Naive thymus-derived CD4-positive, alpha-beta T cell (primary cell): ENCODE measurements at regions not wholly inside any gene's neighbourhood (a gene's known extent, or its start where the extent isn't known, plus 50 kb on each side); places are given as distances from the start of the nearest gene placed in this dataset.

ENCODE experiments used
- ATAC-seq: fragments of 150-1000 bp; cut with Tn5 transposase; 2 replicates; pipeline ENCODE4 v1.10.0; 2021; ENCODE audit warnings: mild to moderate bottlenecking, moderate library complexity
- CTCF ChIA-PET: fragments of 350-600 bp; sonication (Branson Sonifier 250); formaldehyde crosslinking; loops from one replicate; lab custom pipeline; 2021; ENCODE audit warnings: antibody characterized with exemption; lab: Charles Lee
- POLR2A ChIA-PET: fragments of 350-600 bp; sonication (Branson Sonifier 250); formaldehyde crosslinking; loops from one replicate; lab custom pipeline; 2021; ENCODE audit warnings: antibody characterized with exemption, inconsistent platforms; lab: Charles Lee
- DNase-seq, 9 donors: peaks; one replicate each; pipeline versions ENCODE4 v3.0.0 to v3.0.0-alpha.2; 2020 to 2022; ENCODE audit warnings: mixed read lengths in 1 of 9
- H3K27ac ChIP-seq: one replicate; pipeline ENCODE4 v1.7.0; 2013; ENCODE audit warnings: mild to moderate bottlenecking, low read depth, low read length, moderate library complexity
- H3K27me3 ChIP-seq, 2 donors: one replicate each; pipeline ENCODE4 v1.7.0; 2013; ENCODE audit warnings: low read length in 2 of 2, mild to moderate bottlenecking in 2 of 2, moderate library complexity in 2 of 2; ENCODE audit not compliant: control insufficient read depth in 2 of 2, insufficient read depth in 2 of 2
- H3K36me3 ChIP-seq, 3 experiments: 1 replicate in 2 of 3; 2 replicates in 1 of 3; pipeline ENCODE4 v1.7.0; 2013; ENCODE audit warnings: low read length in 3 of 3, mild to moderate bottlenecking in 3 of 3, moderate library complexity in 1 of 3; ENCODE audit not compliant: insufficient read depth in 3 of 3, control insufficient read depth in 2 of 3
- H3K4me1 ChIP-seq, 2 donors: one replicate each; pipeline ENCODE4 v1.7.0; 2013; ENCODE audit warnings: low read length in 2 of 2, mild to moderate bottlenecking in 2 of 2, moderate library complexity in 1 of 2; ENCODE audit not compliant: control insufficient read depth in 2 of 2, insufficient read depth in 2 of 2
- H3K4me3 ChIP-seq: 2 replicates; pipeline ENCODE4 v1.7.0; 2013; ENCODE audit warnings: mild to moderate bottlenecking, low read length
- H3K9me3 ChIP-seq, 3 experiments: 1 replicate in 2 of 3; 2 replicates in 1 of 3; pipeline ENCODE4 v1.7.0; 2013; ENCODE audit warnings: low read length in 3 of 3; ENCODE audit not compliant: control insufficient read depth in 2 of 3
- H3K27ac Mint-ChIP-seq, 9 donors: one replicate each; pipeline ENCODE4 v1.8.0; 2020 to 2022; ENCODE audit warnings: mixed read lengths in 9 of 9, mild to moderate bottlenecking in 8 of 9, moderate library complexity in 5 of 9, inconsistent platforms in 2 of 9
- H3K27me3 Mint-ChIP-seq, 5 donors: one replicate each; pipeline ENCODE4 v1.8.0; 2021 to 2022; ENCODE audit warnings: mixed read lengths in 5 of 5, mild to moderate bottlenecking in 1 of 5
- H3K36me3 Mint-ChIP-seq, 5 donors: one replicate each; pipeline ENCODE4 v1.8.0; 2020 to 2022; ENCODE audit warnings: mixed read lengths in 5 of 5, mild to moderate bottlenecking in 3 of 5, inconsistent platforms in 1 of 5
- H3K4me1 Mint-ChIP-seq, 7 donors: one replicate each; pipeline ENCODE4 v1.8.0; 2020 to 2022; ENCODE audit warnings: mixed read lengths in 7 of 7, mild to moderate bottlenecking in 3 of 7, inconsistent platforms in 1 of 7
- H3K4me3 Mint-ChIP-seq, 10 donors: one replicate each; pipeline ENCODE4 v1.8.0; 2020 to 2022; ENCODE audit warnings: mild to moderate bottlenecking in 10 of 10, mixed read lengths in 10 of 10, moderate library complexity in 6 of 10, inconsistent platforms in 2 of 10
- H3K9me3 Mint-ChIP-seq, 11 donors: one replicate each; pipeline ENCODE4 v1.8.0; 2020 to 2022; ENCODE audit warnings: mixed read lengths in 11 of 11, mild to moderate bottlenecking in 4 of 11, inconsistent platforms in 1 of 11, moderate library complexity in 1 of 11
- intact Hi-C, 2 donors: fragments of 100-400 bp; cut with micrococcal nuclease; formaldehyde crosslinking; loops; one replicate each; pipeline ENCODE4 v1.15.1; 2023

DNA sequence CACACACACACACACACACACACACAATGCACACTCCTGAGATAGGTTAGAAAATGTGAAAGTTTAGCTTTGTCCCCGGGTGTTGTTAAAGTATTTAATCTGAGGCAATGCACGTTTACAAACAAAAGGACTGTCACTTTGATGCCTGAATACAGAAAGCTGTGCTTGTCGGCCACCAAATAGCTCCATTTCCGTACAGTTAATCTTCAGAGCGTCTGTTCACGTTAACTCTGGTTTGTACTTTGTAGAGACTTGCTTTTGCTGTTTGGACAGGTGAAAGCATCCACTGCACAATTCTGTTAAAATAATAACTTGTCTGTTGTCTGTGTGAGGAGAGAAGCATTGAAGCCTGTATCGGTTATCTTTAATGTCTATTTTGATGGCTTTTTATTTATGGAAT, 267.8 kb downstream of the FGF9 start:
- ATAC-seq (no peak), DNase-seq (no peak)
- no peak overlapping the region for H3K4me3 ChIP-seq
- H3K36me3 ChIP-seq = no peaks in the 10 kb centered on the region
- no peaks in the 10 kb centered on the region for H3K9me3 ChIP-seq
- ChIA-PET POLR2A (no interaction called here), CTCF (no interaction called here)
- H3K27ac Mint-ChIP-seq = no peak overlapping the region
- intact Hi-C loops = no loop called here
- H3K36me3 Mint-ChIP-seq = peaks cover 0 to 6% (median 0%) of the 10 kb centered on the region in 5 donors
- H3K27me3 ChIP-seq = no peaks in the 10 kb centered on the region
- no peaks in the 10 kb centered on the region for H3K4me1 ChIP-seq
- H3K9me3 Mint-ChIP-seq = peaks cover 0 to 12% (median 4%) of the 10 kb centered on the region in 11 donors
- H3K27me3 Mint-ChIP-seq = peaks cover 0 to 5% (median 0%) of the 10 kb centered on the region in 5 donors
- no peak overlapping the region for H3K27ac ChIP-seq
- H3K4me3 Mint-ChIP-seq = no peak overlapping the region
- no peaks in the 10 kb centered on the region for H3K4me1 Mint-ChIP-seq

DNA sequence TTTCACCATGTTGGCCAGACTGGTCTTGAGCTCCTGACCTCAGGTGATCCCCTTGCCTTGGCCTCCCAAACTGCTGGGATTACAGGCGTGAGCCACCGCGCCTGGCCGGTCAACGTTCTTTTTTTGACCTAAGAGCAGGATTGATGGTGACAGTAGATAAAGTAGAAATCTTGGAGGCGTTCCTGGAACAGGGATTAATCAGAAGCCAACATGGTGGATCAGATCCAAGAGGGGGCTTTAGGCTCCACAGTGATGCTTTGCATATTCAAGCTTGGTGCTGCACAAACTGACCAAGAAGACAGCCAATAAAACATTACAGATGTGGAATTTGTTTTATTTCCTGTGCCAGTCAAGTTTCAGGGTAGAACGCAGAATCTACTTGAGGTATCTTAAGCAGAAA, 271.2 kb downstream of the FGF9 start:
- H3K9me3 ChIP-seq = peaks cover 0 to 21% (median 4%) of the 10 kb centered on the region in 3 experiments
- ChIA-PET POLR2A (no interaction called here), CTCF (no interaction called here)
- Mint-ChIP-seq H3K27me3 (peaks cover 0 to 5% (median 0%) of the 10 kb centered on the region in 5 donors), H3K4me1 (no peaks in the 10 kb centered on the region), H3K4me3 (no peak overlapping the region), H3K36me3 (peaks cover 3 to 9% (median 6%) of the 10 kb centered on the region in 5 donors), H3K27ac (no peak overlapping the region), H3K9me3 (peaks cover 5 to 44% (median 14%) of the 10 kb centered on the region in 11 donors)
- intact Hi-C loops = no loop called here
- DNase-seq = no peak
- no peaks in the 10 kb centered on the region for H3K27me3 ChIP-seq
- ATAC-seq = no peak
- H3K4me1 ChIP-seq = no peaks in the 10 kb centered on the region
- H3K4me3 ChIP-seq = no peak overlapping the region
- H3K27ac ChIP-seq = no peak overlapping the region
- no peaks in the 10 kb centered on the region for H3K36me3 ChIP-seq

DNA sequence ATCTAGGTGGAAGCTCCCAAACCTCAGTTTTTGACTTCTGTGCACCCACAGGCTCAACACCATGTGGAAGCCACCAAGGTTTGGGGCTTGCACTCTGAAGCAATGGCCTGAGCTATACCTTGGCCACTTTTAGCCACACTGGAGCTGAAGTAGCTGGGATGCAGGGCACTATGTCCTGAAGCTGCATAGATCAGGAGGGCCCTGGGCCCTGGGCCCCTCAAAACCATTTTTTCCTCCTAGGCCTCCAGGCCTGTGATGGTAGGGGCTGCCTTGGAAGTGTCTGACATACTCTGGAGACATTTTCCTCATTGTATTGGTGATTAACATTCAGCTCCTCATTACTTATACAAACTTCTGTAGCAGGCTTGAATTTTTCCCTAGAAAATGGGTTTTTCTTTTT, 273.7 kb downstream of the FGF9 start:
- no peak for DNase-seq
- POLR2A ChIA-PET = no interaction called here
- Mint-ChIP-seq H3K27ac (no peak overlapping the region), H3K9me3 (peaks cover 5 to 44% (median 14%) of the 10 kb centered on the region in 11 donors), H3K36me3 (peaks cover 3 to 9% (median 6%) of the 10 kb centered on the region in 5 donors), H3K4me1 (peaks cover 0 to 6% (median 0%) of the 10 kb centered on the region in 7 donors), H3K4me3 (no peak overlapping the region), H3K27me3 (no peaks in the 10 kb centered on the region)
- Histone ChIP-seq H3K27ac (no peak overlapping the region), H3K4me3 (no peak overlapping the region), H3K4me1 (no peaks in the 10 kb centered on the region), H3K9me3 (peaks cover 0 to 21% (median 4%) of the 10 kb centered on the region in 3 experiments), H3K27me3 (no peaks in the 10 kb centered on the region), H3K36me3 (no peaks in the 10 kb centered on the region)
- CTCF ChIA-PET = no interaction called here
- intact Hi-C loops = no loop called here
- no peak for ATAC-seq

DNA sequence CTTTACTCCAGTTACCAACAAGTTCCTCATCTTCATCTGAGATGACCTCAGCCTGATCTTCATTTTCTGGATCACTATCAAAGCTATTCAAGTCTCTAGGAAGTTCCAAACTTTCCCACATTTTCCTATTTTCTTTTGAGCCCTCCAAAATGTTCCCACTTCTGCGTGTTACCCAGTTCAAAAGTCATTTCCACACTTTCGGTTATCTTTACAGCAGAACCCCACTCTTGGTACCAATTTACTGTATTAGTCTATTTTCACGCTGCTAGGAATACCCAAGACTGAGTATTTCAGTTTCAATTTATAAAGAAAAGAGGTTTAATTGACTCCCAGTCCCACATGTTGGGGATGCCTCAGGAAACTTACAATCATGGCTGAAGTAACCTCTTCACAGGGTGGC, 274.3 kb downstream of the FGF9 start:
- H3K4me1 Mint-ChIP-seq = peaks cover 0 to 6% (median 0%) of the 10 kb centered on the region in 7 donors
- no peaks in the 10 kb centered on the region for H3K4me1 ChIP-seq
- H3K27ac ChIP-seq = no peak overlapping the region
- H3K27me3 ChIP-seq = no peaks in the 10 kb centered on the region
- peaks cover 5 to 44% (median 14%) of the 10 kb centered on the region in 11 donors for H3K9me3 Mint-ChIP-seq
- H3K27ac Mint-ChIP-seq = no peak overlapping the region
- no peak for DNase-seq
- H3K4me3 Mint-ChIP-seq = no peak overlapping the region
- intact Hi-C loops = no loop called here
- no peaks in the 10 kb centered on the region for H3K36me3 ChIP-seq
- no peak for ATAC-seq
- CTCF ChIA-PET = no interaction called here
- POLR2A ChIA-PET = no interaction called here
- H3K4me3 ChIP-seq = no peak overlapping the region
- peaks cover 3 to 9% (median 6%) of the 10 kb centered on the region in 5 donors for H3K36me3 Mint-ChIP-seq
- no peaks in the 10 kb centered on the region for H3K27me3 Mint-ChIP-seq
- H3K9me3 ChIP-seq = peaks cover 0 to 21% (median 4%) of the 10 kb centered on the region in 3 experiments

DNA sequence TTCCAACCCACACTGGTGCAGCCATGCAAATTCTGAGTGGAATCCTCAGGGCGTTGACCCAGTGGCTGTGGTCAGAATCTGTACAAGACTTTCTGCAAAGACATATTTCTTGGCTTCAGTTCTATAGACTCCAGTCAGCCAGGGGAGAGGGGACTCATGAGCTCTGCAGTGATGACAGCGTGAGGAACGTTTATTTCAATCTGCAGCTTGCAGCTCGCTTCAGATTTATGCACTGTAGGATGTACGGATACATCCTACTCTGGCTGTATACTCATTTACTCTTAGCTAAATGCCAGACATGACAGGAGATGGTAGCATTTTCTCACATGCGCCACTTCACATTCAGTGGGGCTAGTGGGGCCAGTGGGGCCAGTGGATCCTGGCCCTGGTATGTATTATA, 276.1 kb downstream of the FGF9 start:
- H3K4me3 ChIP-seq = no peak overlapping the region
- CTCF ChIA-PET = no interaction called here
- intact Hi-C loops = no loop called here
- peaks cover 3 to 9% (median 6%) of the 10 kb centered on the region in 5 donors for H3K36me3 Mint-ChIP-seq
- DNase-seq (no peak), ATAC-seq (no peak)
- H3K27ac Mint-ChIP-seq = no peak overlapping the region
- H3K4me1 ChIP-seq = no peaks in the 10 kb centered on the region
- H3K4me3 Mint-ChIP-seq = no peak overlapping the region
- no peaks in the 10 kb centered on the region for H3K27me3 Mint-ChIP-seq
- H3K36me3 ChIP-seq = no peaks in the 10 kb centered on the region
- peaks cover 0 to 21% (median 4%) of the 10 kb centered on the region in 3 experiments for H3K9me3 ChIP-seq
- H3K4me1 Mint-ChIP-seq = peaks cover 0 to 6% (median 0%) of the 10 kb centered on the region in 7 donors
- peaks cover 5 to 44% (median 14%) of the 10 kb centered on the region in 11 donors for H3K9me3 Mint-ChIP-seq
- H3K27me3 ChIP-seq = no peaks in the 10 kb centered on the region
- POLR2A ChIA-PET = no interaction called here
- no peak overlapping the region for H3K27ac ChIP-seq

DNA sequence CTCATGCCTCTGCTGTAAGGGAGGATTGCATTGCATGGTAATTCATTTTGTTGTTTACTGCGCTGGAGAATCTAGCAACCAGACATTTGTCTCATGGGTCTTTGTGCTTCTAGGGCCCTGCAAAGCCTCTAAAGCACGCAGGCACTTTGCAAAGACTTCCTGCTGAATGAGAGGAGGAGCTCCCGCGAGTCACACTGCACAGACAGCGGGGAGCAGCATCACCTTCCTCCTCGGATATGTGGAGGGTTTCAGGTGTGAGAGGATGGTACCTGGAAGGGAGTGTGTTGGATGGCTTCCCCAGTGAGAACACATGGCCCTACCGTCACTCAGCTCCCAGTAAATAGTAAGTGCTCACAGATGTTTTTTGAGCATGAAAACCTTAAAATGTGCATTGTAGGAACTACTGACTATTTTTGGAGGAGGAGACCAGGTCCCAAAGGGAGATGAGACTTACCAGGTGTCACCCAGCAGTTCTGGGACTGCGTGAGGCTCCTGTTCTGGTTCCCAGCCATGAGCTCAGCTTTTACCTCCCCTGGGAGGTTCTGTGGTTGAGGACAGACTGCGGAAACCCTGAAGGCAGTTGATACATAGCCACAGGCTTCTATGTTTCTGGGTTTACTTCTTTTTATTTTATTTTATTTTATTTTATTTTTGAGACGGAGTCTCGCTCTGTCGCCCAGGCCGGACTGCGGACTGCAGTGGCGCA, 278.0 kb downstream of the FGF9 start:
- H3K27ac ChIP-seq = no peak overlapping the region
- no peak for DNase-seq
- Mint-ChIP-seq H3K9me3 (peaks cover 4 to 32% (median 13%) of the 10 kb centered on the region in 11 donors), H3K4me1 (peaks cover 0 to 6% (median 0%) of the 10 kb centered on the region in 7 donors), H3K4me3 (no peak overlapping the region), H3K27ac (peak overlapping the region in 1 of 9 donors; percentile 41), H3K36me3 (peaks cover 0 to 11% (median 4%) of the 10 kb centered on the region in 5 donors), H3K27me3 (no peaks in the 10 kb centered on the region)
- no peaks in the 10 kb centered on the region for H3K27me3 ChIP-seq
- ATAC-seq = no peak
- POLR2A ChIA-PET = no interaction called here
- CTCF ChIA-PET = no interaction called here
- H3K36me3 ChIP-seq = no peaks in the 10 kb centered on the region
- intact Hi-C loops = no loop called here
- no peaks in the 10 kb centered on the region for H3K4me1 ChIP-seq
- H3K4me3 ChIP-seq = no peak overlapping the region
- H3K9me3 ChIP-seq = peaks cover 0 to 18% (median 4%) of the 10 kb centered on the region in 3 experiments
